ENCODE measurements at regions not wholly inside any gene's neighbourhood (a gene's known extent, or its start where the extent isn't known, plus 50 kb on each side); places are given as distances from the start of the nearest gene placed in this dataset.

DNA sequence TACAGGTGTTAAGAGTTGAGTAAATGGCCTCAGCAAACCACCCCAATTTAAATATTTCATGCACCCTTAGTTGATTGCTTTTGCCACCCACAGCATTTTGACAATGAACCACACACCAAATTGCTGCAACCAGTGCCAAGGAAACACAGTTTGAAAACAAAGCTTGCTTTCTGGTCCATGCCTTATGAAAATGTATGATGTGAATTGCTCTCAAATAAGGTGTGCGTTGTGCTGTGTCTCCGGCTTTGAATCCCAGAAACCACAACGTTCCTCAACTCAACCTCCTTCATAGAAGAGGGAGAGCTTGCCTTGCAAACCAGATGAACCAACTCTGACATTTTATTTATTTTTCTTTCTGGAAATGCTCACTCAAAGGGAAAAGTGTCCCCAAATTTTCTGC lies 762.7 kb downstream of the TLE1 start:
- no peaks in the 10 kb centered on the region for H3K9me3 Mint-ChIP-seq (ENCODE audit: unreplicated experiment)
- no peaks in the 10 kb centered on the region for H3K4me1 Mint-ChIP-seq (ENCODE audit: low read depth, unreplicated experiment)
- H3K27me3 Mint-ChIP-seq (ENCODE audit: unreplicated experiment): no peaks in the 10 kb centered on the region
- no peak overlapping the region for H3K4me3 Mint-ChIP-seq (ENCODE audit: unreplicated experiment)
- H3K36me3 Mint-ChIP-seq (ENCODE audit: unreplicated experiment): peaks cover 5% of the 10 kb centered on the region
- TF ChIP-seq, protein P1, sequence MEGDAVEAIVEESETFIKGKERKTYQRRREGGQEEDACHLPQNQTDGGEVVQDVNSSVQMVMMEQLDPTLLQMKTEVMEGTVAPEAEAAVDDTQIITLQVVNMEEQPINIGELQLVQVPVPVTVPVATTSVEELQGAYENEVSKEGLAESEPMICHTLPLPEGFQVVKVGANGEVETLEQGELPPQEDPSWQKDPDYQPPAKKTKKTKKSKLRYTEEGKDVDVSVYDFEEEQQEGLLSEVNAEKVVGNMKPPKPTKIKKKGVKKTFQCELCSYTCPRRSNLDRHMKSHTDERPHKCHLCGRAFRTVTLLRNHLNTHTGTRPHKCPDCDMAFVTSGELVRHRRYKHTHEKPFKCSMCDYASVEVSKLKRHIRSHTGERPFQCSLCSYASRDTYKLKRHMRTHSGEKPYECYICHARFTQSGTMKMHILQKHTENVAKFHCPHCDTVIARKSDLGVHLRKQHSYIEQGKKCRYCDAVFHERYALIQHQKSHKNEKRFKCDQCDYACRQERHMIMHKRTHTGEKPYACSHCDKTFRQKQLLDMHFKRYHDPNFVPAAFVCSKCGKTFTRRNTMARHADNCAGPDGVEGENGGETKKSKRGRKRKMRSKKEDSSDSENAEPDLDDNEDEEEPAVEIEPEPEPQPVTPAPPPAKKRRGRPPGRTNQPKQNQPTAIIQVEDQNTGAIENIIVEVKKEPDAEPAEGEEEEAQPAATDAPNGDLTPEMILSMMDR (IDR thresholded peaks at IDR 0.05; ENCODE audit: partially characterized antibody, unreplicated experiment): no peak
- no peak for DNase-seq
- no peak overlapping the region for H3K27ac Mint-ChIP-seq (ENCODE audit: unreplicated experiment)

DNA sequence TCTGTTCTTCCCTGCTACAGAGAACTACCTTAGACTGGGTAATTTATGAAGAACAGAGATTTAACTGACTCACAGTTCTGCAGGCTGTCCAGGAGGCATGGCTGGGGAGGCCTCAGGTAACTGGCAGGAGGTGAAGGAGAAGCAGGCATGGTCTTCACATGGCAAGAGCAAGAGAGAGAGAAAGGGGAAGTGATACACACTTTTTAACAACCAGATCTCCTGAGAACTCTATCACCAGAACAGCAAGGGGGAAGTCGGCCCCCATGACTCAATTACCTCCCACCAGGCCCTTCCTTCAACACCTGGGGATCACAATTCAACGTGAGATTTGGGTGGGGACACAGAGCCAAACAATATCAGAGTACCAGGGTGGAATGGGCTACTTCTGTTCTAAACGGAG lies 766.8 kb downstream of the TLE1 start:
- DNase-seq: no peak
- Mint-ChIP-seq H3K27me3 (ENCODE audit: unreplicated experiment) (no peaks in the 10 kb centered on the region), H3K27ac (ENCODE audit: unreplicated experiment) (no peak overlapping the region), H3K9me3 (ENCODE audit: unreplicated experiment) (no peaks in the 10 kb centered on the region), H3K36me3 (ENCODE audit: unreplicated experiment) (peaks cover 11% of the 10 kb centered on the region), H3K4me3 (ENCODE audit: unreplicated experiment) (no peak overlapping the region), H3K4me1 (ENCODE audit: low read depth, unreplicated experiment) (no peaks in the 10 kb centered on the region)
- TF ChIP-seq, protein P1 (IDR thresholded peaks at IDR 0.05; ENCODE audit: partially characterized antibody, unreplicated experiment): no peak

- TF ChIP-seq, protein P1 (IDR thresholded peaks at IDR 0.05; ENCODE audit: partially characterized antibody, unreplicated experiment): no peak
- Mint-ChIP-seq H3K27ac (ENCODE audit: unreplicated experiment) (no peak overlapping the region), H3K4me1 (ENCODE audit: low read depth, unreplicated experiment) (no peaks in the 10 kb centered on the region), H3K27me3 (ENCODE audit: unreplicated experiment) (no peaks in the 10 kb centered on the region), H3K36me3 (ENCODE audit: unreplicated experiment) (no peaks in the 10 kb centered on the region), H3K4me3 (ENCODE audit: unreplicated experiment) (no peak overlapping the region), H3K9me3 (ENCODE audit: unreplicated experiment) (no peaks in the 10 kb centered on the region)
- DNase-seq: no peak
Measured at GRCh38 chr9:80906728-80907127, 782.6 kb downstream of the TLE1 start.

GRCh38 chr9:80899208-80899607 lies 790.1 kb downstream of the TLE1 start:
- H3K27me3 Mint-ChIP-seq (ENCODE audit: unreplicated experiment): no peaks in the 10 kb centered on the region
- H3K27ac Mint-ChIP-seq (ENCODE audit: unreplicated experiment): no peak overlapping the region
- no peak for DNase-seq
- no peak overlapping the region for H3K4me3 Mint-ChIP-seq (ENCODE audit: unreplicated experiment)
- TF ChIP-seq, protein P1 (IDR thresholded peaks at IDR 0.05; ENCODE audit: partially characterized antibody, unreplicated experiment): no peak
- no peaks in the 10 kb centered on the region for H3K4me1 Mint-ChIP-seq (ENCODE audit: low read depth, unreplicated experiment)
- H3K9me3 Mint-ChIP-seq (ENCODE audit: unreplicated experiment): no peaks in the 10 kb centered on the region
- peaks cover 3% of the 10 kb centered on the region for H3K36me3 Mint-ChIP-seq (ENCODE audit: unreplicated experiment)

GRCh38 chr9:80893190-80893589 lies 796.2 kb downstream of the TLE1 start:
- no peaks in the 10 kb centered on the region for H3K4me1 Mint-ChIP-seq (ENCODE audit: low read depth, unreplicated experiment)
- no peaks in the 10 kb centered on the region for H3K27me3 Mint-ChIP-seq (ENCODE audit: unreplicated experiment)
- no peaks in the 10 kb centered on the region for H3K9me3 Mint-ChIP-seq (ENCODE audit: unreplicated experiment)
- no peak overlapping the region for H3K4me3 Mint-ChIP-seq (ENCODE audit: unreplicated experiment)
- DNase-seq: no peak
- TF ChIP-seq, protein P1 (IDR thresholded peaks at IDR 0.05; ENCODE audit: partially characterized antibody, unreplicated experiment): no peak
- peaks cover 3% of the 10 kb centered on the region for H3K36me3 Mint-ChIP-seq (ENCODE audit: unreplicated experiment)
- no peak overlapping the region for H3K27ac Mint-ChIP-seq (ENCODE audit: unreplicated experiment)
